GM20000 (cell line): ENCODE measurements at regions not wholly inside any gene's neighbourhood (a gene's known extent, or its start where the extent isn't known, plus 50 kb on each side); places are given as distances from the start of the nearest gene placed in this dataset.

Experiments used
- DNase-seq: peaks from one replicate; pipeline ENCODE4 v3.0.0; 2012; ENCODE audit warnings: low spot score
- TF ChIP-seq, protein P1 (sequence below): IDR thresholded peaks from 2 replicates; pipeline ENCODE4 v1.5.1; 2012; ENCODE audit warnings: mild to moderate bottlenecking, control low read depth; ENCODE audit errors: extremely low read depth, missing control alignments

DNA sequence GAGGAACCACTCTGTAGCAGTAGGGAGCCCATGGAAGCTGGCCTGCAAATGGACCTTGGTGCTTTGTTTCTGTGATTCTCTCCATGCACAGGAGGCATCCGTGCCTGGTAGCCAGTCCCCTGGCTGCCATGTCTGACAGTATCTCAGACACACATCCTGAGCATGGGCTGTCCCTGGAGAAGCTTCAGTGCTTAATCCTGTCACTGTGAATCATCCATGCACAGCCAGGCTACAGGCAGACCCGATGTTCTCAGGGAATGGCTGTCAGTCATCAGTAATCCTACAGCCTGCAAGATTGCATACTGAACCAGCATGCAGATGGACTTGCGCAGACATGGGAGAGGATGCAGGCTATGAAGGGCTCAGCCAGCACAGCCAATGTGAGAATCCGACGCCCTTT is 606.3 kb upstream of the PLXNA2 start:
- DNase-seq, result no peak
- TF ChIP-seq, protein P1, sequence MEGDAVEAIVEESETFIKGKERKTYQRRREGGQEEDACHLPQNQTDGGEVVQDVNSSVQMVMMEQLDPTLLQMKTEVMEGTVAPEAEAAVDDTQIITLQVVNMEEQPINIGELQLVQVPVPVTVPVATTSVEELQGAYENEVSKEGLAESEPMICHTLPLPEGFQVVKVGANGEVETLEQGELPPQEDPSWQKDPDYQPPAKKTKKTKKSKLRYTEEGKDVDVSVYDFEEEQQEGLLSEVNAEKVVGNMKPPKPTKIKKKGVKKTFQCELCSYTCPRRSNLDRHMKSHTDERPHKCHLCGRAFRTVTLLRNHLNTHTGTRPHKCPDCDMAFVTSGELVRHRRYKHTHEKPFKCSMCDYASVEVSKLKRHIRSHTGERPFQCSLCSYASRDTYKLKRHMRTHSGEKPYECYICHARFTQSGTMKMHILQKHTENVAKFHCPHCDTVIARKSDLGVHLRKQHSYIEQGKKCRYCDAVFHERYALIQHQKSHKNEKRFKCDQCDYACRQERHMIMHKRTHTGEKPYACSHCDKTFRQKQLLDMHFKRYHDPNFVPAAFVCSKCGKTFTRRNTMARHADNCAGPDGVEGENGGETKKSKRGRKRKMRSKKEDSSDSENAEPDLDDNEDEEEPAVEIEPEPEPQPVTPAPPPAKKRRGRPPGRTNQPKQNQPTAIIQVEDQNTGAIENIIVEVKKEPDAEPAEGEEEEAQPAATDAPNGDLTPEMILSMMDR, result no peak

DNA sequence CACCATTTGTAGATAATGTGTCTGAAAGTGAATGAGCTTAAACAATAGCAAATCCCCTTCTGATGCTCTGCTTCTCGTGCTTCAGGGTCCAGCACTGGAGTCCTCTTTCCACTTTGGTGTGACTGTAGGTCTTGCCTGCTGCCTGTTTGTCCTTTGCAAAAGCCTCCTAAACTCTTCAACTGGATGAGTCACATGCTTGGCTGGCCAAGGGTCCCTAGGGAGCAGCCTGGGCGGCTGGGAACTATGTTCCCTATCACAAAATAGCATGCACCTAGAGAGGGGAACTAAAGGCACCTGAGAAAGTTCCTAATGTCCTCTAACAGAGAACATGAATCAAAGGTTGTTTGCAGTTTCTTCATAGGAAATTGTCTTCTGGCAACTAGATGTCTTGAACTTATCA is 607.2 kb upstream of the PLXNA2 start:
- DNase-seq, result no peak
- TF ChIP-seq, protein P1, result no peak

DNA sequence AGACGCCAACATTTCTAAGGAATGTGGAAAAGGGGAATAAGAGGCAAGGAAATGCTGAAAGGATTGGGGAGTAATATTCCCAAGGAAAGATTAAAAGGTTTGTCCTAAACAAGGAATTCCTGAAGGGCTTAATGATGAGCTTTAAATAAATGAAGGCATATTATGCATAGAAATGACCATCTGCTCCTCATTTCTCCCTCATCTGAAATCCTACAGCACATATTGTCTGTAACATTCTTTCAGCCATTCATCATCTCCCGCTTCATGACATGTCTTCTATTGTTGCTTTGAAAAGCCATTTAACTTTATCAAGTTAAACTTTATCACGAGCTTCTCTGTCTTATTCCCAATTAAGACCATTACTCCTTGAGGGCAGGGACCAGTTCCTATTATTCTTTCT is 608.7 kb upstream of the PLXNA2 start:
- no peak for DNase-seq
- TF ChIP-seq, protein P1, result no peak

DNA sequence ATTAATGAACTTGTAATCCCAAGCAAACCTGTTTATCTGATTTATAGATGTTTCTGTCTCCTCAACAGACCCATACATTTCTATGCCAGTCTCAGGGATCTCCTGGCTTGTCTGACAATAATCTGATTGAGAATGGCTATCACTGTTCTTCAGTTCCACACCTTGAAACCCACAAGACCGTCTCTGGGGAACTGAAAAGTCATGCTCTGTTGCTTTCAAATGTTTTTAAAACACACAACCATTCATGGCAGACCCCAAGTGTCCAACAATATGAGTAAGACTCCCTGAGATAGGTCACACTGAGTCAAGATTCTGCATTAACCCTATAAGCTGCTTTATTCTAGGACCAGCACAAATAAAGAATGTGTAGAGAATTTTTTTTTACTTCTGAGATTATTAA is 611.2 kb upstream of the PLXNA2 start:
- peak; percentile 9 for DNase-seq
- TF ChIP-seq, protein P1, result no peak

DNA sequence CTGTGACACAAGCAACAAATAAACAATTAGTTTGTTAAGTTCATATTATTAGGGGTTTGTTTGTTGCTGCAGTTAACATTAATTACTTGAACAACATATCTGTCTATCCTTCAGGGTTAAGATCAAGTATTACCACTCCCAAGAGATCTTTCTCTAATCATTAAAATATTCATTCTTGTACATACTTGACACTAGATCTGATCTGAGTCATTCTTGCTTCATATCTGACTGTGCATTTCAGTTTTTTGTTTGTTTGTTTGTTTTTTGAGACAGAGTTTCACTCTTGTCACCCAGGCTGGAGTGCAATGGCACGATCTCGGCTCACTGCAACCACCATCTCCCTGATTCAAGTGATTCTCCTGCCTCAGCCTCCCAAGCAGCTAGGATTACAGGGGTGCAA is 613.3 kb upstream of the PLXNA2 start:
- no peak for DNase-seq
- TF ChIP-seq, protein P1, result no peak

DNA sequence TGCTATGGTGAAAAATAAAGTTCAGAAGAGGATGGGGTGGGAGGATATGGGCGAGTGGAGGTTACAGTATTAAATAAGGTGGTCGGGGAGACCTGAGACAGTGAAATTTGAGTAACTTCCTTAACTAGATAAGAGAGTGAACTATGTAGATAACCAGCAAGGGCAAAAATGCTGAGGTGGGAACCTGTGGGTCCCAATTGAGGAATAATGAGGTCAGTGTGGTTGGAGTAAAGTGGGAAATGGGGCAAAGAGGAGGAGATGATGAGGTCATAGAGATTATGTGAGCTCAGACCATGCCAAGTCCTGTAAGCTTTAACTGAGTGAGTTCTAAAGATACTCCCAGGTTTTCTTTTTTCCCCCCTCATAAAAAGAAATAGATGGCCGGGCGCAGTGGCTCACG is 614.6 kb upstream of the PLXNA2 start:
- no peak for DNase-seq
- TF ChIP-seq, protein P1, result no peak

DNA sequence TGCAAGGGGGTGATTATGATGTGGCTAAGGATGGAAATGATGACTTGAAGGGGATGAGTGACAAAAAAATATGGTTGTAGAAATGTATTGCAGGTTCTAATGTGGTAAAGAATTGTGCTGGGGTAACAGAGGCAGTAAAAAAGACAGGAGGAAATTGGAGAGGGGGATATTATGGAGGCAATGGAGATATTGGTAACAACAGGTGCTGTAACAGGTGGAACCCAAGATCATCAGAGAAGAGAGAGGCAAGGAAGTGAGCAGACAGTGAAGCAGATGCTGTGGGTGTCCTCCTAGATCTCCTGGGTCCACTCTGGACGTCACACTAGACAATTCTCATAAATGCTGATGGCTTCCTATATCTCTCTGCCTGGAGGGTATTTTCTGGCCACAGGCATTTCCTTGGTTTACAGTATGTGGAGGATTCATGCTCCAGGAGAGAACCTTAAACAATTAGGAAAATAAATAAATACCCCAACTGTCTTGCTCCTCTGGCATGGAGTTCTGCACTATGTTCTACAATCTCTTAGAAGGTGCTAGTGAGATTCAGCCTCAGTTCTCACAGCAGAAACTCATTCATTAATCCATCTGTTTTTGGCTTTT is 620.3 kb upstream of the PLXNA2 start:
- DNase-seq, result no peak
- TF ChIP-seq, protein P1, result no peak
